Prostate gland (tissue), 2 donors: ENCODE measurements at regions not wholly inside any gene's neighbourhood (a gene's known extent, or its start where the extent isn't known, plus 50 kb on each side); places are given as distances from the start of the nearest gene placed in this dataset.

ENCODE experiments used
- DNase-seq: peaks from one replicate; pipeline ENCODE4 v3.0.0-alpha.2; 2019; ENCODE audit warnings: low spot score
- H3K27ac ChIP-seq, 2 donors: fragments of 200-600 bp; sonication (generic); 2 replicates each; pipeline ENCODE4 v1.5.1; 2017 to 2019
- H3K27me3 ChIP-seq: fragments of 200-600 bp; sonication (generic); replicated peaks from 2 replicates; pipeline ENCODE4 v1.5.1; 2019; ENCODE audit not compliant: insufficient read depth
- H3K36me3 ChIP-seq, 2 donors: fragments of 200-600 bp; sonication (generic); 1 replicate in 1 of 2; 2 replicates in 1 of 2; pipeline versions ENCODE4 v1.5.1 to v1.8.1; 2017 to 2019
- H3K4me1 ChIP-seq: fragments of 200-600 bp; sonication (generic); replicated peaks from 2 replicates; pipeline ENCODE4 v1.5.1; 2019
- H3K4me3 ChIP-seq, 2 donors: fragments of 200-600 bp; sonication (generic); 2 replicates each; pipeline ENCODE4 v1.5.1; 2017 to 2019
- H3K9me3 ChIP-seq: fragments of 200-600 bp; sonication (generic); 2 replicates; pipeline ENCODE4 v1.5.1; 2017
- CTCF ChIP-seq, 4 experiments: fragments of 200-600 bp in 2 of 4; fragments of 450-650 bp in 2 of 4; sonication (generic) in 2 of 4; IDR thresholded peaks; 1 replicate in 3 of 4; 2 replicates in 1 of 4; pipeline ENCODE4 v1.5.1; 2016 to 2019; ENCODE audit warnings: antibody characterized with exemption in 4 of 4, mild to moderate bottlenecking in 2 of 4, moderate library complexity in 2 of 4
- POLR2A ChIP-seq: fragments of 450-650 bp; IDR thresholded peaks from one replicate; pipeline ENCODE4 v1.6.1; 2016; ENCODE audit warnings: antibody characterized with exemption, mild to moderate bottlenecking
- POLR2AphosphoS5 ChIP-seq: sonication (generic); formaldehyde crosslinking; IDR thresholded peaks from one replicate; pipeline ENCODE4 v1.6.1; 2017; ENCODE audit warnings: antibody characterized with exemption
- WGBS: methylation state at CpG from one replicate; pipeline ENCODE4 v1.1.5; 2018; 5-methylcytosine and 5-hydroxymethylcytosine counted together
- intact Hi-C: fragments of 100-400 bp; cut with DNase I; formaldehyde crosslinking; loops from one replicate; pipeline ENCODE4 v1.14.2; 2022

- TF ChIP-seq CTCF (IDR thresholded peaks at IDR 0.05) (no peak), POLR2A (no peak), POLR2AphosphoS5 (no peak)
- no peaks in the 10 kb centered on the region for H3K9me3 ChIP-seq
- no peaks in the 10 kb centered on the region for H3K27me3 ChIP-seq
- DNase-seq, result no peak
- H3K4me3 ChIP-seq, result no peak overlapping the region
- intact Hi-C loops, result no loop called here
- no peak overlapping the region for H3K27ac ChIP-seq
- H3K4me1 ChIP-seq, result no peaks in the 10 kb centered on the region
- WGBS, result 100% methylated on average over 3 of the region's 3 CpGs
- no peaks in the 10 kb centered on the region for H3K36me3 ChIP-seq
These were observed 55.9 kb upstream of the ACYP2 start for GRCh38 chr2:54059504-54059903.

- Histone ChIP-seq H3K9me3 (no peaks in the 10 kb centered on the region), H3K27me3 (no peaks in the 10 kb centered on the region), H3K27ac (no peak overlapping the region), H3K4me1 (no peaks in the 10 kb centered on the region), H3K4me3 (no peak overlapping the region), H3K36me3 (no peaks in the 10 kb centered on the region)
- DNase-seq, result no peak
- no peak for TF ChIP-seq POLR2A
- TF ChIP-seq CTCF (IDR thresholded peaks at IDR 0.05), result no peak
- no peak for TF ChIP-seq POLR2AphosphoS5
- intact Hi-C loops, result no loop called here
- WGBS, result 98% methylated on average over 1 of the region's 1 CpG
These were observed 57.0 kb upstream of the ACYP2 start for GRCh38 chr2:54058449-54058848.

GRCh38 chr2:54054774-54055173 lies 60.6 kb upstream of the ACYP2 start:
- intact Hi-C loops, result no loop called here
- no peaks in the 10 kb centered on the region for H3K27me3 ChIP-seq
- H3K9me3 ChIP-seq, result no peaks in the 10 kb centered on the region
- no peak for DNase-seq
- H3K36me3 ChIP-seq, result no peaks in the 10 kb centered on the region
- 55% methylated on average over 4 of the region's 4 CpGs for WGBS
- TF ChIP-seq POLR2AphosphoS5 (no peak), CTCF (IDR thresholded peaks at IDR 0.05) (no peak), POLR2A (no peak)
- no peaks in the 10 kb centered on the region for H3K4me1 ChIP-seq
- H3K4me3 ChIP-seq, result no peak overlapping the region
- peak overlapping the region; percentile 27 to 51 for H3K27ac ChIP-seq

- no peaks in the 10 kb centered on the region for H3K9me3 ChIP-seq
- H3K4me3 ChIP-seq, result no peak overlapping the region
- 54% methylated on average over 3 of the region's 3 CpGs for WGBS
- TF ChIP-seq CTCF (IDR thresholded peaks at IDR 0.05) (no peak), POLR2AphosphoS5 (no peak), POLR2A (no peak)
- intact Hi-C loops, result no loop called here
- H3K4me1 ChIP-seq, result no peaks in the 10 kb centered on the region
- peak overlapping the region; percentile 33 to 51 for H3K27ac ChIP-seq
- no peaks in the 10 kb centered on the region for H3K27me3 ChIP-seq
- H3K36me3 ChIP-seq, result no peaks in the 10 kb centered on the region
- DNase-seq, result no peak
These were observed 61.1 kb upstream of the ACYP2 start for GRCh38 chr2:54054271-54054670.

GRCh38 chr2:54053830-54054229 lies 61.6 kb upstream of the ACYP2 start:
- no peaks in the 10 kb centered on the region for H3K27me3 ChIP-seq
- TF ChIP-seq POLR2AphosphoS5 (no peak), POLR2A (no peak), CTCF (IDR thresholded peaks at IDR 0.05) (no peak)
- H3K9me3 ChIP-seq, result no peaks in the 10 kb centered on the region
- H3K4me3 ChIP-seq, result no peak overlapping the region
- H3K27ac ChIP-seq, result peak overlapping the region; percentile 33 to 51
- WGBS, result 47% methylated on average over 2 of the region's 2 CpGs
- intact Hi-C loops, result no loop called here
- DNase-seq, result no peak
- H3K36me3 ChIP-seq, result no peaks in the 10 kb centered on the region
- H3K4me1 ChIP-seq, result no peaks in the 10 kb centered on the region
